ENCODE measurements at regions not wholly inside any gene's neighbourhood (a gene's known extent, or its start where the extent isn't known, plus 50 kb on each side); places are given as distances from the start of the nearest gene placed in this dataset.

DNA sequence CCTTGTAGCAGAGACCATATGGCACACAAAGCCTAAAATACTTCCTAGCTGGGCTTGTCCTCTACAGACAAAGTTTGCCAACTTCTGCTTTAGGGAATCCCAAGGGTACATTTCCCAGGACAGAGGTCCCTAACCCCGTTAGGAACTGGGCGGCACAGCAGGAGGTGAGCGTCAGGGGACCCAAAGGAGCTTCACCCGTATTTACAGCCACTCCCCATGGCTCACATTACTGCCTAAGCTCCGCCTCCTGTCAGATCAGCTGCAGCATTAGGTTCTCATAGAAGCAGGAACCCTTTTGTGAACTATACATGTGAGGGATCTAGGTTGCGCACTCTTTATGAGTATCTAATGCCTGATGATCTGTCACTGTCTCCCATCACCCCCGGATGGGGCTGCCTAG lies 88.5 kb upstream of the TRPM3 start:
- BruUV-seq (replicated peaks) = no TSS peak
- no peaks in the 10 kb centered on the region for H3K9me3 ChIP-seq (replicated peaks; ENCODE audit: control insufficient read depth, insufficient read depth, low read length)
- dilution Hi-C loops (cut with MboI; ENCODE audit: extremely low pct_ligation_motif_present, low sequenced_read_pairs) (no loop called here), intact Hi-C loops (cut with micrococcal nuclease) (no loop called here)
- H3K36me3 ChIP-seq (ENCODE audit: control insufficient read depth in 2 of 2, extremely low read depth in 1 of 2, insufficient read depth in 2 of 2, low read length in 2 of 2) = no peaks in the 10 kb centered on the region
- no peaks in the 10 kb centered on the region for H4K20me1 ChIP-seq (replicated peaks; ENCODE audit: control insufficient read depth, extremely low read depth, insufficient read depth, low read length)
- TF ChIP-seq POLR2AphosphoS5 (IDR thresholded peaks at IDR 0.05; ENCODE audit: insufficient read depth, low read depth, low read length) = no peak
- no peak overlapping the region for H2AFZ ChIP-seq (ENCODE audit: low read depth, low read length)
- H3K27ac ChIP-seq (ENCODE audit: insufficient read depth, low read depth, low read length) = no peak overlapping the region
- ChIA-PET CTCF (interaction anchor here (0.6 to 2.6 kb wide), 2 partner anchors 36 to 570 kb away, joined by 3 to 10 read pairs; no protein-coding TSS in a partner anchor), POLR2A (no interaction called here)
- DNase-seq (ENCODE audit: low read depth, low spot score) = no peak
- FAIRE-seq = no peak
- H3K9ac ChIP-seq (replicated peaks; ENCODE audit: extremely low read depth, insufficient read depth, low read length) = no peak overlapping the region
- no peaks in the 10 kb centered on the region for H3K27me3 ChIP-seq (ENCODE audit: control insufficient read depth in 2 of 2, insufficient read depth in 2 of 2, low read length in 2 of 2)
- H3K4me3 ChIP-seq (replicated peaks in 1 of 3; ENCODE audit: insufficient read depth in 1 of 3, low read depth in 1 of 3, low read length in 3 of 3) = no peak overlapping the region
- H3K79me2 ChIP-seq (ENCODE audit: control insufficient read depth, insufficient read depth, low read length) = no peaks in the 10 kb centered on the region
- no peaks in the 10 kb centered on the region for H3K4me1 ChIP-seq (ENCODE audit: control insufficient read depth, extremely low read depth, insufficient read depth, low read length)
- no peak overlapping the region for H3K4me2 ChIP-seq (ENCODE audit: insufficient read depth, low read length)
- no peaks in the 10 kb centered on the region for H3K9me1 ChIP-seq (replicated peaks; ENCODE audit: control insufficient read depth, extremely low read depth, insufficient read depth, low read length)

DNA sequence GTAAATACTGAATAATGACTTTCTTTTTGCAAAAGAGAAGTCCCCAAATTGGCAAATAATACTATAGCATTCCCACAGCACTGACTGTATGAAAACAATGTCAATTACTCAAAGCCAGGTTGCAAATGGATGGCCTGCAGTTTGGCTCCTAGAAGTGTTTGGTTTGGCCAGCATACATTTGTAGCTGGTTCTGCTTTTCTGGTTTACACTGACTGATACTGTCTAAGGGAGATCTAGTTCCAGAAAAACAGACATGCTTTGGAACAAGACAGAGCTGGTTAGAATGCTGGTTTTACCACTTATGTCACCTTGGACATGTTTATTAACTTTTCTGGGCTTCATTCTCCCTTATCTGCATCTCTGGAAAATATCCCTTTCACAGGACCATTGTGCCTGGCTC lies 81.5 kb upstream of the TRPM3 start:
- Histone ChIP-seq H3K79me2 (ENCODE audit: control insufficient read depth, insufficient read depth, low read length) (no peaks in the 10 kb centered on the region), H2AFZ (ENCODE audit: low read depth, low read length) (no peak overlapping the region), H3K4me1 (ENCODE audit: control insufficient read depth, extremely low read depth, insufficient read depth, low read length) (no peaks in the 10 kb centered on the region), H3K4me2 (ENCODE audit: insufficient read depth, low read length) (no peak overlapping the region), H3K9ac (replicated peaks; ENCODE audit: extremely low read depth, insufficient read depth, low read length) (no peak overlapping the region), H3K4me3 (replicated peaks in 1 of 3; ENCODE audit: insufficient read depth in 1 of 3, low read depth in 1 of 3, low read length in 3 of 3) (no peak overlapping the region), H3K27me3 (ENCODE audit: control insufficient read depth in 2 of 2, insufficient read depth in 2 of 2, low read length in 2 of 2) (no peaks in the 10 kb centered on the region), H3K9me1 (replicated peaks; ENCODE audit: control insufficient read depth, extremely low read depth, insufficient read depth, low read length) (no peaks in the 10 kb centered on the region), H3K36me3 (ENCODE audit: control insufficient read depth in 2 of 2, extremely low read depth in 1 of 2, insufficient read depth in 2 of 2, low read length in 2 of 2) (no peaks in the 10 kb centered on the region), H4K20me1 (replicated peaks; ENCODE audit: control insufficient read depth, extremely low read depth, insufficient read depth, low read length) (no peaks in the 10 kb centered on the region), H3K27ac (ENCODE audit: insufficient read depth, low read depth, low read length) (no peak overlapping the region), H3K9me3 (replicated peaks; ENCODE audit: control insufficient read depth, insufficient read depth, low read length) (no peaks in the 10 kb centered on the region)
- no peak for TF ChIP-seq MYC (IDR thresholded peaks at IDR 0.05; ENCODE audit: low read depth, low read length)
- TF ChIP-seq, protein P1, sequence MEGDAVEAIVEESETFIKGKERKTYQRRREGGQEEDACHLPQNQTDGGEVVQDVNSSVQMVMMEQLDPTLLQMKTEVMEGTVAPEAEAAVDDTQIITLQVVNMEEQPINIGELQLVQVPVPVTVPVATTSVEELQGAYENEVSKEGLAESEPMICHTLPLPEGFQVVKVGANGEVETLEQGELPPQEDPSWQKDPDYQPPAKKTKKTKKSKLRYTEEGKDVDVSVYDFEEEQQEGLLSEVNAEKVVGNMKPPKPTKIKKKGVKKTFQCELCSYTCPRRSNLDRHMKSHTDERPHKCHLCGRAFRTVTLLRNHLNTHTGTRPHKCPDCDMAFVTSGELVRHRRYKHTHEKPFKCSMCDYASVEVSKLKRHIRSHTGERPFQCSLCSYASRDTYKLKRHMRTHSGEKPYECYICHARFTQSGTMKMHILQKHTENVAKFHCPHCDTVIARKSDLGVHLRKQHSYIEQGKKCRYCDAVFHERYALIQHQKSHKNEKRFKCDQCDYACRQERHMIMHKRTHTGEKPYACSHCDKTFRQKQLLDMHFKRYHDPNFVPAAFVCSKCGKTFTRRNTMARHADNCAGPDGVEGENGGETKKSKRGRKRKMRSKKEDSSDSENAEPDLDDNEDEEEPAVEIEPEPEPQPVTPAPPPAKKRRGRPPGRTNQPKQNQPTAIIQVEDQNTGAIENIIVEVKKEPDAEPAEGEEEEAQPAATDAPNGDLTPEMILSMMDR (IDR thresholded peaks at IDR 0.05; ENCODE audit: extremely low read depth in 1 of 2, insufficient read depth in 1 of 2, low read depth in 1 of 2, low read length in 2 of 2) = no peak
- TF ChIP-seq JUN (IDR thresholded peaks at IDR 0.05; ENCODE audit: borderline replicate concordance, insufficient read depth, insufficient read length, low read depth) = no peak
- no peak for TF ChIP-seq POLR2A (IDR thresholded peaks at IDR 0.05; ENCODE audit: low read depth, low read length)
- no peak for TF ChIP-seq GATA2 (IDR thresholded peaks at IDR 0.05; ENCODE audit: insufficient read depth, insufficient read length, low read depth, low read length)
- TF ChIP-seq, protein P2, sequence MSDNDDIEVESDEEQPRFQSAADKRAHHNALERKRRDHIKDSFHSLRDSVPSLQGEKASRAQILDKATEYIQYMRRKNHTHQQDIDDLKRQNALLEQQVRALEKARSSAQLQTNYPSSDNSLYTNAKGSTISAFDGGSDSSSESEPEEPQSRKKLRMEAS (IDR thresholded peaks at IDR 0.05; ENCODE audit: insufficient read depth, insufficient read length) = no peak
- TF ChIP-seq FOS (IDR thresholded peaks at IDR 0.05; ENCODE audit: borderline replicate concordance, insufficient read depth, low read length) = no peak
- DNase-seq (ENCODE audit: low read depth, low spot score) (no peak), FAIRE-seq (no peak)
- BruUV-seq (replicated peaks) = no TSS peak
- ChIA-PET POLR2A (no interaction called here), CTCF (no interaction called here)
- intact Hi-C loops (cut with micrococcal nuclease) = no loop called here
- dilution Hi-C loops (cut with MboI; ENCODE audit: extremely low pct_ligation_motif_present, low sequenced_read_pairs) = no loop called here

All from endothelial cell of umbilical vein (primary cell).